NCI-H2171 (cell line): ENCODE measurements at regions not wholly inside any gene's neighbourhood (a gene's known extent, or its start where the extent isn't known, plus 50 kb on each side); places are given as distances from the start of the nearest gene placed in this dataset.
"Not testable (repeated sequence)": the region's sequence is repeated elsewhere in the genome, so short reads cannot be mapped to it uniquely, and the experiment has no call there.

Experiments
- DNase-seq: peaks from one replicate; lab custom pipeline; 2025; lab: John Stamatoyannopoulos, UW

DNA sequence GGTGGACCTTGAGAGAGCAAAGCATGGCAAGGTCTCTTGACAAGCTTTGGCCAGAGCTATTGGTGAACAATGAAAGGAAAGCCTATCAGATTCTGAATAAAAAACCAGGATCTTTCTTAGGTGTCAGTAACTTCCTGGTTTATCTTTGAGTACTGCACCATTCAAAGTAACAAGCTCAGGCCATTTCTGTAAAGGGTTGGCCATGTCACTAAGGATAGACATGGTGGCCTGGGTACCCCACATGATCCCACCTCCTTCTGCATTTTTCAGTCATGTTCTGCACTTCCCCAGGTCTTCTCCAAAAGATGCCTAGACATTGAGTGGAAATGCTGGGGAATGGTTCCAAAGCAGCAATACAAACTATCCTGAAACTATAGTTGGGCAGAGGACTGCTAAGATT is 242.0 kb downstream of the ARHGAP12 start:
- no peak for DNase-seq

- DNase-seq = no peak
These were observed 244.9 kb downstream of the ARHGAP12 start for GRCh38 chr10:31683682-31684081.

DNA sequence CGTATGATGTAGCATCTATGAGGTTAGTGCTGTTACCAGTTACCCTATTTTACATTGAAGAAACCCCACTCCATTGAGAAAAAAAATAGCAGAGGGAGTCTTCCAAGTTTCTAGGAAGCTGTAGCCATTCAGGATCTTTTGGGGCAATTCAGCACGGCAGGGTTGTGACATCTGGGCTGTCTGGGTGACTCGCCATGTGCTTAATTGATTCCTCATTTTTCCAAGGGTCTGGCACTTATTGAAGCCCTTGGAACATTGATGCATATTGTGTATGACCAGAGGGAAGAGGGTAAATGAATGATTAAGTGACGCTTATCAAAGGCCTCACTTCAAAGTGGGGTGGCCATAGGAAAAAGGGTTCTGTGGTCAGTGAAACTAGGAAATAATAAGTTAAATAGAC is 248.7 kb downstream of the ARHGAP12 start:
- no peak for DNase-seq

- no peak for DNase-seq
These were observed 249.8 kb downstream of the ARHGAP12 start for GRCh38 chr10:31678575-31679516.

DNA sequence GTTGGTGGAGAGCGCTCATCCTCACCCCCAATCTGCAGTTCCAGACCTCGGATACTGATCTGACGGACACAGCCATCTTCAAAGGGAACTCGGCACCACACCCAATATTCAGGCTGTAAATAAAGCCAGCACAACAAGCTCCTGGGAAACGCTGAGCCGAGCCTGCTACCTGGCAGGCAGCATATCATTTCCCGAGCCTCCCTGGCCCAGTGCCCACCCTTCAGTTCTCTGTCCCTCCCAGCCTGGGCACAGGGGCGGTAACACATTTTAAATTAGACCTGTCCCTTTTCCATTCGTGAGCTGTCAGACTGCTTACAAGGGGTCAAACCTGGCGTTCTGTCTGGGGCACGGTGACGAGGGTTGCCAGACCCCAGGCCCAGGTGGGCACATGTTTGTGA is 250.5 kb downstream of the ARHGAP12 start:
- DNase-seq = no peak

- DNase-seq = no peak
These were observed 251.2 kb downstream of the ARHGAP12 start for GRCh38 chr10:31677195-31678138.

GRCh38 chr10:31675726-31676125 is 252.9 kb downstream of the ARHGAP12 start:
- no peak for DNase-seq

- no peak for DNase-seq
These were observed 259.3 kb downstream of the ARHGAP12 start for GRCh38 chr10:31669357-31669756.

DNA sequence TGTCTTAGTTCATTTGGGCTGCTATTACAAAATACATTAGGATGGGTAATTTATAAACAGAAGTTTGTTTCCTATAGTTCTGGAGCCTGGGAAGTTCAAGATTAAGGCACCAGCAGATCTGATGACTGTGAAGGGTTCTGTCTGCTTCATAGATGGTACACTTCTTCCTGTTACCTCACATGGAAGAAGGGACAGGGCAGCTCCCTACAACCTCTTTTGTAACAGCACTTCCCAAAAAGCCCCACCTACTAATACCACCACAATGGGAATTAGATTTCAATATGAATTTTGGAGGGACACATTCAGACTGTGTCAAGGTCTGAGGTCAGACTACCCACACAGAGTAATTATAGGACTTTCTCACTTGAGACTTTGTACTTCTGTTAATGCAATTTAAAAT is 260.3 kb downstream of the ARHGAP12 start:
- no peak for DNase-seq

DNA sequence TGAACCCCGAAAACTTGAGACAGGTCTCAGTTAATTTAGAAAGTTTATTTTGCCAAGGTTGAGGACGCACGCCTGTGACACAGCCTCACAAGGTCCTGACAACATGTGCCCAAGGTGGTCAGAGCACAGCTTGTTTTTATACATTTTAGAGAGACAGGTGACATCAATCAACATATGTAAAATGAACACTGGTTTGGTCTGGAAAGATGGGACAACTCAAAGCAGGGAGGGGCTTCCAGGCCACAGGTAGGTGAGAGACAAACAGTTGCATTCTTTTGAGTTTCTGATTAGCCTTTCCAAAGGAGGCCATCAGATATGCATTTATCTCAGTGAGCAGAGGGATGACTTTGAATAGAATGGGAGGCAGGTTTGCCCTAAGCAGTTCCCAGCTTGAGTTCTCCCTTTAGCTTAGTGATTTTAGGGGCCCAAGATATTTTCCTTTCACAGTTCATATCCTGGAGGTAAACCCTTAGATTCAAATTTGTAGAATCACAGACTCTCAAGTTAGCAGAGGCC is 262.8 kb downstream of the ARHGAP12 start:
- DNase-seq = not testable (repeated sequence)

DNA sequence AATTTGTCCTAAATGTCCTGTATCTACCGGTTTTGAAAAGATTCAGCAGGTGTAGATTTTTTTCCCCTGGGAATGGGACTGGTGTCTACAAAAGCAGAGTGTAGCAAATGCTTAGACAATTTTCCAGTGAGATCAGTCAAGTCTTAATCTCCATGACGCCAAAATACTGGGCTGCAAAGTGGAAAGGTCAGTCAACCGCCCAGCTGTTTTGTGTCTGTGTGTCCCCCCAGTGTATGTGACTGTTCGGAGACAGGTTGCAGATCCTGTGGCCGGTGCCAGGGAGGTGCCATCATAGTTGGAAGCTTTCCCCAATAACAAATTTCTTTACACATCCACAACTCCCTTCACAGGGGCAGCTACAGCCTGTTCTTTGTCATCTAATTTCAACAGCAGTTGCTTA is 263.8 kb downstream of the ARHGAP12 start:
- DNase-seq = no peak

DNA sequence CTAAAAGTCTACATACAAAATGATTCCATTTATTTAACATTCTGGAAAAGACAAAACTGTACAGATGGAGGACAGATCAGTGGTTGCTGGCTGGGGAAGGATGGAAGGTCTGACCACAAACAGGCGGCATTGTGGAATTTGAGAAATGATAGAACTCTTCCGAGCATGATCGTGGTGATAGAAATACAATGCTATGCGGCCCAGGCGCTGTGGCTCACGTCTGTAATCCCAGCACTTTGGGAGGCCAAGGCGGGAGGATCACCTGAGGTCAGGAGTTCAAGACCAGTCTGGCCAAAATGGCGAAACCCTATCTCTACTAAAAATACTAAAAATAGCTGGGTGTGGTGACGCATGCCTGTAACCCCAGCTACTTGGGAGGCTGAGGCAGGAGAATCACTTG is 264.6 kb downstream of the ARHGAP12 start:
- DNase-seq = not testable (repeated sequence)

DNA sequence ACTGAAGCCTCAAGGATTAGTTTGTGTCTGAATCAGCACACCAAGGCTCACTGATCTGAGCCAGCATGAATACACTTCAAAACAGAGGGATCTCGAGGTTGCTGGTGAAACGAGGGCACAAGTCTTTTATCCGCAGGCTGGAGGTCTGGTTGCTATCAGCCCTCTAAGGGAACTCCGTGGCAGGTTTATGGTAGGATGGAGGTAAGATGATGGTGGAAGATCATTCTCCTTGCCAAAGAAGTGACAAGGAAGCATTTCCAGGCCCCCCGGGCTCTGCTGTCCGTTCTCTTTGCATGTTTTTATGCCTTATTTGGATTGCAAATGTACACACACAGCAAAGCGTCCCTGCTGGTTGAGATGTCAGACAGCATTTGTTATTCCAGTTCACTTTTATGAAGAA is 268.3 kb downstream of the ARHGAP12 start:
- DNase-seq = no peak

GRCh38 chr10:31659665-31660064 is 269.0 kb downstream of the ARHGAP12 start:
- no peak for DNase-seq

DNA sequence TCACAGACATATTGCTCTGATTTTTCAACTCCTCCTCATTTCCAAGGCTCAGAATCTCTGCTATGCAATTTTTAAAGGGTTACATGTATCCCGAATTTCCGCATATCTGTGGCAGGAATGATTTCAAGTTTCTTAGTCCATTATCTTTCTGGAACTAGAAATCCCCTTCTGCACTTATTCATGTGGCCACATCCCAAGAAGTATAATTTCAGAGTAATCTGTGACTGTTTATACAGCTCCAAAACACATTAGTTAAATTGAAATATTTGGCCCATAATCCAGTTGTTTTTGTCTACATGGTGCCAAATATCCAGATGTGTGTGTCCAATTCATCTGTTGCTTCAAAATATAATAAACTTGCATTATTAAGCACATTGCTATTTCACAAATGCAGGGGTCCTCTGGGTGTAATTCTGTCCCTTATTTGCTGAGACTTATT is 271.2 kb downstream of the ARHGAP12 start:
- DNase-seq = no peak

DNA sequence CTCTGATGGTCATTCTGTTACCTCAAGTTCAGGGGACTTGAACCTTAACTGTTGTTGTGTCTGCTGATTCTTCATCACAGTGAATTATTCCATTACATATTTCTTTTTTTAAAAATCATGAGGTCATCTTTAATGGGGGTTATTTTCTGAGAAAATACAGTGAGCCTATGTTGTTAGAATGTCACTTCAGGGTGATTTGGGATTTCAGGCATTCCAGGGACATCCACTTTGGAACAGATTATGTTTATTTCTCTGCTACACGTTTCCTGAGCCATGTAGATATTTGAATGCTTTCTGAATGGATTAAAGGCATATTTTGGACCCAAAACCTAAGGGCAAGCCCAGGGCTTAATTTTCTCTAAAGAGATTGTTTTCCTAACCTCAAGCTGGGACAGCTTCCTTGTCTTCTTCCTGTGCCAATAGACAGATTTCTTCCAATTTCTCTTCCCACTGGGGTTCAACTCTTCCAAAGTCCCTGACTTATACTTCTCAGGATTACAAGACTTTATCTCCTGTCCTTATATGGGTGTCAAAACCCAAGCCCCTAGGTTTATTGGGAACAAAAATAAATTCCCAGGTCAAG is 271.7 kb downstream of the ARHGAP12 start:
- DNase-seq = no peak

- DNase-seq = no peak
These were observed 276.6 kb downstream of the ARHGAP12 start for GRCh38 chr10:31652038-31652437.

- DNase-seq = no peak
These were observed 278.6 kb downstream of the ARHGAP12 start for GRCh38 chr10:31650010-31650409.

- no peak for DNase-seq
These were observed 279.7 kb downstream of the ARHGAP12 start for GRCh38 chr10:31648966-31649365.

DNA sequence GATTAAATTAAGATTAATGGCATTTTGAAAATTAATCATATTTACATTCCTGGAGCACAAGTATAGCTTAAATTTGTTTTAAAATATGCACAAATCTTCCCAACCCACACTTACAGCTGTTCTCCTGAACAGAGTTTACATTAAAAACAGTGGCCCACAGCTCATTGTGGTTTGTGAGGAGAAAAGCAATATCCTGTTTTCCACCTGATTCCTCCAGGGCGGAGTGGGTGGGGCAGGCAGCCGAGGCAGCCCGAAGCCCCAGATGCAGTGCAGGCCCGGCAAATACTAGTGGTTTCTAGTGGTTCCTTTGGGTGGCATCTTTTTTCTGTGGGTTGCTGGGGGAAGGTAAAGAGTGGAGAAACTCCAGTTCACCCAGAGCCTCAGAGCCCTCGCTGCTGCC is 280.8 kb downstream of the ARHGAP12 start:
- no peak for DNase-seq

GRCh38 chr10:31646519-31646918 is 282.1 kb downstream of the ARHGAP12 start:
- no peak for DNase-seq

- DNase-seq = no peak
These were observed 282.8 kb downstream of the ARHGAP12 start for GRCh38 chr10:31645786-31646185.
